Gastroesophageal sphincter (tissue), 3 donors: ENCODE measurements at regions not wholly inside any gene's neighbourhood (a gene's known extent, or its start where the extent isn't known, plus 50 kb on each side); places are given as distances from the start of the nearest gene placed in this dataset.

Experiments used
- CTCF ChIP-seq, 4 experiments: fragments of 200-600 bp in 2 of 4; fragments of 450-650 bp in 2 of 4; sonication (generic) in 1 of 4; IDR thresholded peaks; one replicate each; pipeline ENCODE4 v1.5.1; 2017 to 2019; ENCODE audit warnings: antibody characterized with exemption in 4 of 4, mild to moderate bottlenecking in 2 of 4, moderate library complexity in 2 of 4
- EP300 ChIP-seq: sonication (generic); formaldehyde crosslinking; IDR thresholded peaks from one replicate; pipeline ENCODE4 v1.6.1; 2017; ENCODE audit warnings: antibody characterized with exemption, mild to moderate bottlenecking
- POLR2A ChIP-seq, 2 donors: fragments of 450-650 bp; IDR thresholded peaks; one replicate each; pipeline ENCODE4 v1.6.1; 2017; ENCODE audit warnings: antibody characterized with exemption in 2 of 2, mild to moderate bottlenecking in 2 of 2, moderate library complexity in 1 of 2
- POLR2AphosphoS5 ChIP-seq: sonication (generic); formaldehyde crosslinking; IDR thresholded peaks from one replicate; pipeline ENCODE4 v1.6.1; 2017; ENCODE audit warnings: antibody characterized with exemption

DNA sequence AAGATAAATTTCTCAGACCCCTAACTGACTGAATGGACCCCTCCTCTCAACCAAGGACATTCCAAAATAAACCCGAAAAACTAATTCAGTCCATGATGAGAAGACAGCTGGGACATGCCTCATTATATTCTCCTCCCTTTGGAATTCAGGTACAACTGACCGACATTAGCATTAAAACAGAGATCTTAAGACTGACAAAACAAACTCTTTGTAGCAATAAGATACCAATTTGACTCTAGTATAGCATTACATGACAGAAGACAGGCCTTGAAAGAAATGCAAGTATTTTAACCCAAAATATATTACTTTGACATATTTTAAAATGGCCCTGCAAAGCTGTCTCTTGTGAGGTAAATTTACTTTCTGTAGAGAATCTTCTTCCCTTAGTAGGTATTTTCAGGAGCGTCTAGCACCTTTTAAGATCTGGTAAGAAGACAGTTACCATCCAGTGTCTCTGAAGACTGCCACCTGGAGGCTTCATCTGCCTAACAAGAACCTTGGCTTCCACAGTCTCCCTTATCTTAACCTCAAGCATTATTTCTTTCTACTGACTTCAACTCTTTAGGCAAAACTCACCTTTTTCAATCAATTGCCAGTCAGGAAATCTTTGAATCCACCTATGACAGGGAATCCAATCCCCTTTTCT lies 957.5 kb downstream of the SLC6A15 start:
- no peak for TF ChIP-seq EP300
- no peak for TF ChIP-seq CTCF (IDR thresholded peaks at IDR 0.05)
- TF ChIP-seq POLR2A (IDR thresholded peaks at IDR 0.05): no peak
- TF ChIP-seq POLR2AphosphoS5: no peak
